ENCODE measurements at regions not wholly inside any gene's neighbourhood (a gene's known extent, or its start where the extent isn't known, plus 50 kb on each side); places are given as distances from the start of the nearest gene placed in this dataset.

- H4K5ac ChIP-seq (ENCODE audit: low read depth, low read length) = no peak overlapping the region
- no peak overlapping the region for H2AK9ac ChIP-seq (replicated peaks; ENCODE audit: low read depth, low read length, poor library complexity)
- no peak overlapping the region for H3K9ac ChIP-seq (ENCODE audit: low read depth, low read length)
- no peak overlapping the region for H2BK5ac ChIP-seq (ENCODE audit: low read depth, low read length, poor library complexity, severe bottlenecking)
- H3K4me2 ChIP-seq (ENCODE audit: low read depth, low read length) = no peak overlapping the region
- CTCF ChIA-PET = no interaction called here
- in situ Hi-C loops (cut with MboI; ENCODE audit: low sequenced_read_pairs) = no loop called here
- no peaks in the 10 kb centered on the region for H3K4me1 ChIP-seq (ENCODE audit: control insufficient read depth, insufficient read depth, low read length)
- dilution Hi-C loops (cut with HindIII; ENCODE audit: low sequenced_read_pairs, unreplicated experiment) = no loop called here
- no peak overlapping the region for H3K14ac ChIP-seq (replicated peaks; ENCODE audit: low read depth, low read length)
- intact Hi-C loops (cut with micrococcal nuclease) = no loop called here
- H2AFZ ChIP-seq (replicated peaks; ENCODE audit: low read length, poor library complexity) = no peak overlapping the region
- DNase-seq (peak; percentile 32), ATAC-seq (ENCODE audit: low read depth) (no peak)
- H3K4me3 ChIP-seq (ENCODE audit: insufficient read depth, low read depth, low read length) = no peak overlapping the region
- no peak overlapping the region for H2BK20ac ChIP-seq (ENCODE audit: low read depth, low read length)
- H2AK5ac ChIP-seq (ENCODE audit: low read depth, low read length) = no peak overlapping the region
- no peaks in the 10 kb centered on the region for H3K9me1 ChIP-seq (ENCODE audit: insufficient read depth, low read length)
- H2BK120ac ChIP-seq (ENCODE audit: low read depth, low read length) = no peak overlapping the region
- no peak overlapping the region for H3K56ac ChIP-seq (ENCODE audit: extremely low read depth, insufficient read depth, low read length)
- H4K91ac ChIP-seq (ENCODE audit: insufficient read depth, low read depth, low read length) = no peak overlapping the region
- peaks cover 4% of the 10 kb centered on the region; the same call in 1 of the 2 replicates for H3K9me3 ChIP-seq (ENCODE audit: control insufficient read depth, insufficient read depth, low read length)
- no peak overlapping the region for H4K8ac ChIP-seq (ENCODE audit: low read depth in 2 of 2, low read length in 2 of 2)
- no peak overlapping the region for H3K18ac ChIP-seq (ENCODE audit: low read depth, low read length)
- H3K27ac ChIP-seq (ENCODE audit: insufficient read depth, low read length) = no peak overlapping the region
- H4K20me1 ChIP-seq (ENCODE audit: insufficient read depth, low read length) = no peaks in the 10 kb centered on the region
- POLR2A ChIA-PET (ENCODE audit: unreplicated experiment) = no interaction called here
- H3K4ac ChIP-seq (ENCODE audit: low read depth, low read length) = no peak overlapping the region
- H3K36me3 ChIP-seq (ENCODE audit: control insufficient read depth, insufficient read depth, low read length) = no peaks in the 10 kb centered on the region
- no peak overlapping the region for H2BK15ac ChIP-seq (ENCODE audit: low read depth, low read length)
- BruUV-seq (replicated peaks) = no TSS peak
- no peak overlapping the region for H3K23ac ChIP-seq (ENCODE audit: low read depth, low read length)
- TF ChIP-seq CEBPB (IDR thresholded peaks at IDR 0.05; ENCODE audit: low read depth, low read length) = no peak
- no peaks in the 10 kb centered on the region for H3K27me3 ChIP-seq (ENCODE audit: control insufficient read depth, insufficient read depth, low read length)
- H3K79me1 ChIP-seq (ENCODE audit: low read depth in 1 of 2, low read length in 2 of 2) = no peaks in the 10 kb centered on the region
Observed at GRCh38 chr5:120017513-120017912, 388.2 kb downstream of the FAM170A start.
